Neural progenitor cell (in vitro differentiated cells): ENCODE measurements at regions not wholly inside any gene's neighbourhood (a gene's known extent, or its start where the extent isn't known, plus 50 kb on each side); places are given as distances from the start of the nearest gene placed in this dataset.

Source experiments
- EZH2 ChIP-seq: fragments of 200-600 bp; sonication (generic); IDR thresholded peaks from 2 replicates; pipeline ENCODE4 v1.6.1; 2017; ENCODE audit warnings: antibody characterized with exemption, mild to moderate bottlenecking, moderate library complexity
- TF ChIP-seq, protein P1 (sequence below): fragments of 200-600 bp; sonication (generic); IDR thresholded peaks from 2 replicates; pipeline ENCODE4 v1.5.1; 2017; ENCODE audit warnings: antibody characterized with exemption, mild to moderate bottlenecking

DNA sequence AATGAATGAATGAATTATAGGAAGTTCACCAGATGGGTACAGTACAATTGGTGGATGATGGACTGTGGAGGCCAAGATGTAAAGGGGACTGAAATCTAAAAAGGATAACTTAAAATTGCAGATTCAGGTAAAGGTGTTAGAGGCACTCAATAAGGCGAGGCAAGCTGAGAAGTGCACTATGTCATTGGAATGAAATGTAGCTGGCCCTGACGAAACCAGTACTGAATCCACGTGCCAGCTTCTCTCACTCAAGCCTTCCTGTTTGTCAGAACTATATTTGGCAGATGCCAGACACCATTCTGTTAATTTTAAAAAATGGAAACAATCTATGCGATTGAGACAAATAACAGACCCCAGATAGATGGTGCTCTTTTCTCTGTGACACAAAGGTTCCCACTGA is 1039.1 kb upstream of the TENM3 start:
- TF ChIP-seq EZH2 = no peak
- TF ChIP-seq, protein P1, sequence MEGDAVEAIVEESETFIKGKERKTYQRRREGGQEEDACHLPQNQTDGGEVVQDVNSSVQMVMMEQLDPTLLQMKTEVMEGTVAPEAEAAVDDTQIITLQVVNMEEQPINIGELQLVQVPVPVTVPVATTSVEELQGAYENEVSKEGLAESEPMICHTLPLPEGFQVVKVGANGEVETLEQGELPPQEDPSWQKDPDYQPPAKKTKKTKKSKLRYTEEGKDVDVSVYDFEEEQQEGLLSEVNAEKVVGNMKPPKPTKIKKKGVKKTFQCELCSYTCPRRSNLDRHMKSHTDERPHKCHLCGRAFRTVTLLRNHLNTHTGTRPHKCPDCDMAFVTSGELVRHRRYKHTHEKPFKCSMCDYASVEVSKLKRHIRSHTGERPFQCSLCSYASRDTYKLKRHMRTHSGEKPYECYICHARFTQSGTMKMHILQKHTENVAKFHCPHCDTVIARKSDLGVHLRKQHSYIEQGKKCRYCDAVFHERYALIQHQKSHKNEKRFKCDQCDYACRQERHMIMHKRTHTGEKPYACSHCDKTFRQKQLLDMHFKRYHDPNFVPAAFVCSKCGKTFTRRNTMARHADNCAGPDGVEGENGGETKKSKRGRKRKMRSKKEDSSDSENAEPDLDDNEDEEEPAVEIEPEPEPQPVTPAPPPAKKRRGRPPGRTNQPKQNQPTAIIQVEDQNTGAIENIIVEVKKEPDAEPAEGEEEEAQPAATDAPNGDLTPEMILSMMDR = no peak
